Neural cell (in vitro differentiated cells): ENCODE measurements at regions not wholly inside any gene's neighbourhood (a gene's known extent, or its start where the extent isn't known, plus 50 kb on each side); places are given as distances from the start of the nearest gene placed in this dataset.
"Not testable (repeated sequence)": the region's sequence is repeated elsewhere in the genome, so short reads cannot be mapped to it uniquely, and the experiment has no call there.

Experiments used
- H2AFZ ChIP-seq: fragments of 200-600, 300-800 bp; sonication (generic), shearing (Covaris generic); 2 replicates; pipeline ENCODE4 v1.6.0; 2014; ENCODE audit warnings: low read depth, mild to moderate bottlenecking, antibody characterized with exemption, low read length, moderate library complexity
- H3F3A ChIP-seq: fragments of 200-600 bp; shearing (Covaris generic); 2 replicates; pipeline ENCODE4 v1.6.1; 2016; ENCODE audit warnings: mild to moderate bottlenecking, moderate library complexity, mixed read lengths, antibody characterized with exemption, low read length; ENCODE audit not compliant: insufficient read depth, poor library complexity, severe bottlenecking
- H3K27ac ChIP-seq: fragments of 200-600, 300-800 bp; sonication (generic), shearing (Covaris generic); 2 replicates; pipeline ENCODE4 v1.5.1; 2014; ENCODE audit warnings: mild to moderate bottlenecking, low read length, moderate library complexity
- H3K27me3 ChIP-seq: fragments of 300-800, 200-600 bp; sonication (generic), shearing (Covaris generic); 2 replicates; pipeline ENCODE4 v1.6.0; 2014; ENCODE audit warnings: mild to moderate bottlenecking, low read depth, low read length, moderate library complexity; ENCODE audit not compliant: insufficient read depth
- H3K36me3 ChIP-seq: fragments of 300-800, 200-600 bp; sonication (generic), shearing (Covaris generic); 2 replicates; pipeline ENCODE4 v1.5.1; 2014; ENCODE audit warnings: mild to moderate bottlenecking, antibody characterized with exemption, low read length, moderate library complexity; ENCODE audit not compliant: insufficient read depth
- H3K4me2 ChIP-seq: fragments of 300-800, 200-600 bp; sonication (generic), shearing (Covaris generic); 2 replicates; pipeline ENCODE4 v1.6.0; 2014; ENCODE audit warnings: mild to moderate bottlenecking, low read length
- H3K4me3 ChIP-seq: fragments of 300-800, 200-600 bp; sonication (generic), shearing (Covaris generic); 2 replicates; pipeline ENCODE4 v1.5.1; 2014; ENCODE audit warnings: mild to moderate bottlenecking, low read length, moderate library complexity
- H3K79me2 ChIP-seq: fragments of 200-600 bp; shearing (Covaris generic); replicated peaks from 2 replicates; pipeline ENCODE4 v1.6.0; 2014; ENCODE audit warnings: mild to moderate bottlenecking, low read length, moderate library complexity; ENCODE audit not compliant: insufficient read depth
- H3K9ac ChIP-seq: fragments of 300-800, 200-600 bp; sonication (generic), shearing (Covaris generic); 2 replicates; pipeline ENCODE4 v1.6.1; 2016; ENCODE audit warnings: mild to moderate bottlenecking, low read length, mixed read lengths
- H3K9me2 ChIP-seq: fragments of 200-600 bp; shearing (Covaris generic); 2 replicates; pipeline ENCODE4 v1.6.1; 2016; ENCODE audit warnings: mild to moderate bottlenecking, low read length, mixed read lengths; ENCODE audit not compliant: insufficient read depth
- H3K9me3 ChIP-seq: fragments of 200-600, 300-800 bp; sonication (generic), shearing (Covaris generic); 2 replicates; pipeline ENCODE4 v1.6.1; 2016; ENCODE audit warnings: mild to moderate bottlenecking, mixed run types, low read length, moderate library complexity, mixed read lengths
- H4K20me1 ChIP-seq: fragments of 200-600 bp; shearing (Covaris generic); 2 replicates; pipeline ENCODE4 v1.6.1; 2016; ENCODE audit warnings: mild to moderate bottlenecking, mixed run types; ENCODE audit not compliant: insufficient read depth
- EP300 ChIP-seq: fragments of 450-650 bp; conservative IDR thresholded peaks from 2 replicates; pipeline ENCODE4 v1.6.1; 2014; ENCODE audit warnings: antibody characterized with exemption, mild to moderate bottlenecking, moderate library complexity; ENCODE audit not compliant: poor library complexity, severe bottlenecking
- EZH2 ChIP-seq: fragments of 200-600, 300-800 bp; shearing (Covaris generic), sonication (generic); IDR thresholded peaks from 2 replicates; pipeline ENCODE4 v1.6.1; 2014; ENCODE audit warnings: antibody characterized with exemption, low read length, borderline replicate concordance, mild to moderate bottlenecking; ENCODE audit not compliant: insufficient read depth, poor library complexity, severe bottlenecking
- MXI1 ChIP-seq: fragments of 450-650 bp; conservative IDR thresholded peaks from 2 replicates; pipeline ENCODE4 v1.6.1; 2014; ENCODE audit warnings: antibody characterized with exemption, mild to moderate bottlenecking; ENCODE audit not compliant: poor library complexity, severe bottlenecking
- POLR2AphosphoS5 ChIP-seq: IDR thresholded peaks from 2 replicates; pipeline ENCODE4 v1.6.1; 2012
- RAD21 ChIP-seq: fragments of 450-650 bp; conservative IDR thresholded peaks from 2 replicates; pipeline ENCODE4 v1.6.1; 2014; ENCODE audit warnings: antibody characterized with exemption, mild to moderate bottlenecking, moderate library complexity
- SMC3 ChIP-seq: fragments of 450-650 bp; conservative IDR thresholded peaks from 2 replicates; pipeline ENCODE4 v1.6.1; 2014; ENCODE audit warnings: antibody characterized with exemption, mild to moderate bottlenecking, moderate library complexity; ENCODE audit not compliant: poor library complexity
- TAF1 ChIP-seq: IDR thresholded peaks from 2 replicates; pipeline ENCODE4 v1.6.1; 2012; ENCODE audit warnings: low read depth
- TF ChIP-seq, protein P1 (sequence below): fragments of 450-650 bp; IDR thresholded peaks from 2 replicates; pipeline ENCODE4 v1.5.1; 2014; ENCODE audit warnings: antibody characterized with exemption, mild to moderate bottlenecking, moderate library complexity; ENCODE audit not compliant: poor library complexity, severe bottlenecking
- TF ChIP-seq, protein P2 (sequence below): IDR thresholded peaks from 2 replicates; pipeline ENCODE4 v1.6.1; 2012; ENCODE audit warnings: borderline replicate concordance

DNA sequence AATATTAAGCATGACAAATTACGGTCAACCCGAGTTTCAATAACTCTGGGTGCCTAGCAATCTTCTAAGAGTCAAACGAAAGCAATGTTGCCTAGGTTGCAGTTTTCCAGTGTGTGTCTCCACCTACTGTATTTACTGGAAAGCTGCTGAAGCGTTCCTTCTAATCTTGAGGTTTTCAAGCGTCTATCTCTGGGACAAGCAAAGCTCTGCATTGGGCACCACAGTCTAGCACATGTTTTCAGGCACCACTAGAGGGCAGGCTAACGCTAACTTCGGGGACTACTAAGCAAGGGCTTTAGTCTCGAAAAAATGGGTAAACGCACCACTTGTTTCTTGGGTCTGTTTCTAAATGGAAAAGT lies 82.7 kb upstream of the KIF2A start:
- H3K27me3 ChIP-seq, H3K9me3 ChIP-seq, H4K20me1 ChIP-seq, H3K9me2 ChIP-seq, H3K27ac ChIP-seq, H2AFZ ChIP-seq, H3F3A ChIP-seq, H3K36me3 ChIP-seq, H3K9ac ChIP-seq, H3K4me2 ChIP-seq, H3K4me3 ChIP-seq, H3K79me2 ChIP-seq: not testable (repeated sequence)
- peak; percentile 69 for TF ChIP-seq RAD21
- TF ChIP-seq, protein P1, sequence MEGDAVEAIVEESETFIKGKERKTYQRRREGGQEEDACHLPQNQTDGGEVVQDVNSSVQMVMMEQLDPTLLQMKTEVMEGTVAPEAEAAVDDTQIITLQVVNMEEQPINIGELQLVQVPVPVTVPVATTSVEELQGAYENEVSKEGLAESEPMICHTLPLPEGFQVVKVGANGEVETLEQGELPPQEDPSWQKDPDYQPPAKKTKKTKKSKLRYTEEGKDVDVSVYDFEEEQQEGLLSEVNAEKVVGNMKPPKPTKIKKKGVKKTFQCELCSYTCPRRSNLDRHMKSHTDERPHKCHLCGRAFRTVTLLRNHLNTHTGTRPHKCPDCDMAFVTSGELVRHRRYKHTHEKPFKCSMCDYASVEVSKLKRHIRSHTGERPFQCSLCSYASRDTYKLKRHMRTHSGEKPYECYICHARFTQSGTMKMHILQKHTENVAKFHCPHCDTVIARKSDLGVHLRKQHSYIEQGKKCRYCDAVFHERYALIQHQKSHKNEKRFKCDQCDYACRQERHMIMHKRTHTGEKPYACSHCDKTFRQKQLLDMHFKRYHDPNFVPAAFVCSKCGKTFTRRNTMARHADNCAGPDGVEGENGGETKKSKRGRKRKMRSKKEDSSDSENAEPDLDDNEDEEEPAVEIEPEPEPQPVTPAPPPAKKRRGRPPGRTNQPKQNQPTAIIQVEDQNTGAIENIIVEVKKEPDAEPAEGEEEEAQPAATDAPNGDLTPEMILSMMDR, result peak; percentile 80
- TF ChIP-seq SMC3, result peak; percentile 75

DNA sequence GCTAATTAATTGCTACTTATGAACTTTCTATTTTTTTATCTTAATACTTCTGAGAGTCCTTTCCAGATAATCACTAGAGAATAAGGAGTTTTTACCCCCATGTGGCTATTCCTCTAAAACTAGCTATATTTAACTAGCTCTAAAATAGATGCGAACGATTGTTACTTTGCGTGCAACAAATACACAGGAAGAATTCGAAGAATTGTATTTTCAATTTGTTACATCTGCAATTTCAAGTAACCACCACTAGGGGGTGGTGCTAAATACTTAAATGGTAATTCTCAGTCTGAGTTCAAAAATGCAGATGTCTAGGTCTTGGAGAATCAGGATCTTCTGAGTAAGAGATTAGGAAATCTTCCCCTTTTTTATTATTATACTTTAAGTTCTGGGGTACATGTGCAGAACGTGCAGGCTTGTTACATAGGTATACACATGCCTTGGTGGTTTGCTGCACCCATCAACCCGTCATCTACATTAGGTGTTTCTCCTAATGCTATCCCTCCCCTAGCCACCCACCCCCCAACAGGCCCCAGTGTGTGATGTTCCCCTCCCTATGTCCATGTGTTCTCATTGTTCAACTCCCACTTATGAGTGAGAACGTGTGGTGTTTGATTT lies 80.9 kb upstream of the KIF2A start:
- H3K36me3 ChIP-seq, H2AFZ ChIP-seq, H3K27me3 ChIP-seq, H3K9ac ChIP-seq, H3K27ac ChIP-seq, H3F3A ChIP-seq, H4K20me1 ChIP-seq, H3K79me2 ChIP-seq, H3K9me3 ChIP-seq, H3K4me3 ChIP-seq, H3K4me2 ChIP-seq, H3K9me2 ChIP-seq: not testable (repeated sequence)

DNA sequence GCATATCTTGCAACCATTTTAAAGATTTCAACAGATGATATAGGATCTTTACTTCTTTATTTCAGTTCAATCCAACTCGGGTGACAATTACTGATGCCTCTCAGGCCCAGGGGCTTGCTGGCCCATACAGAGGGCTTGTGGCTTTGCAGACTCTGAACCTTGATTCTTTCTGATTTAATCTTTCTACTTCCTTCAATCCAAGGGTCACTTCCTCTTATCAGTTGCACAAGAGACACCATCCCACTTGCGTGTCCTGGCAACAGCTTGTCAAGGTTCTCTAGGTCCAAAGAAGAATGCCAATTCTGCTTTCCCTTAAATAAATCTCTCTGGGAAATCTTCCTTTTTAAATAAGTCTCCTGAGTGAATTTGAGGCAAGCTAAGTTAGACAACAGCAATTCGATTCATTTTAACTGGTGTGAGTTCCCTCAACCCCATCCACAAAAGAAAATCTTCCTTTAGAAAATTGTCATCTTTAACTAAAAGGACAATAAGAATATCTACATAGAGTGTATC lies 75.1 kb upstream of the KIF2A start:
- H3K9ac ChIP-seq, H4K20me1 ChIP-seq, H3K27me3 ChIP-seq, H3K9me2 ChIP-seq, H3K4me3 ChIP-seq, H3K4me2 ChIP-seq, H3K27ac ChIP-seq, H3K36me3 ChIP-seq, H2AFZ ChIP-seq, H3K9me3 ChIP-seq, H3K79me2 ChIP-seq, H3F3A ChIP-seq: not testable (repeated sequence)

DNA sequence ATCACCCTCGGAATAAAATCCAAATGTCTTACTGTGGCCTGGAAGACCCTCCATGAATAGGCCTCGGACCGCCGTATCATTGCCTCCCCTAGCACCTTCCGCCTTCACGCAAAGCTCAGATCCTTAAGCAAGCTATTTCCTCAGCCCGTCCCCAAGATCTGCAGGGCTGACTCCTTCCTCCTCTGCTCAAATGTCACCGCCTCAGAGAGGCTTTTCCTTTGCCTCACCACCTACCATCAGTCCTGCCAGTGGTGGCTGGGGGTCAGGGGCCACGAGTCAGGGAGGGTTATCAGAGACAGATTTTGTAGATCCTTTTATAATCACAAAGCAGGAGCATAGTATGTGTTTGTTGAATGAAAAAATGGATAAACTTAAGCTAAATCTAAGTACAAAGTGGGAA lies 74.4 kb upstream of the KIF2A start:
- Histone ChIP-seq H3K27me3 (no peaks in the 10 kb centered on the region), H3K4me3 (no peak overlapping the region), H3F3A (no peaks in the 10 kb centered on the region), H3K4me2 (no peak overlapping the region), H3K9ac (no peak overlapping the region), H3K27ac (no peak overlapping the region), H2AFZ (no peak overlapping the region), H3K9me3 (no peaks in the 10 kb centered on the region), H3K36me3 (no peaks in the 10 kb centered on the region), H3K79me2 (no peaks in the 10 kb centered on the region), H3K9me2 (no peaks in the 10 kb centered on the region), H4K20me1 (no peaks in the 10 kb centered on the region)
- TF ChIP-seq EZH2 (no peak), TAF1 (no peak), POLR2AphosphoS5 (no peak), MXI1 (no peak), SMC3 (no peak), RAD21 (no peak), EP300 (no peak)
- TF ChIP-seq, protein P2, sequence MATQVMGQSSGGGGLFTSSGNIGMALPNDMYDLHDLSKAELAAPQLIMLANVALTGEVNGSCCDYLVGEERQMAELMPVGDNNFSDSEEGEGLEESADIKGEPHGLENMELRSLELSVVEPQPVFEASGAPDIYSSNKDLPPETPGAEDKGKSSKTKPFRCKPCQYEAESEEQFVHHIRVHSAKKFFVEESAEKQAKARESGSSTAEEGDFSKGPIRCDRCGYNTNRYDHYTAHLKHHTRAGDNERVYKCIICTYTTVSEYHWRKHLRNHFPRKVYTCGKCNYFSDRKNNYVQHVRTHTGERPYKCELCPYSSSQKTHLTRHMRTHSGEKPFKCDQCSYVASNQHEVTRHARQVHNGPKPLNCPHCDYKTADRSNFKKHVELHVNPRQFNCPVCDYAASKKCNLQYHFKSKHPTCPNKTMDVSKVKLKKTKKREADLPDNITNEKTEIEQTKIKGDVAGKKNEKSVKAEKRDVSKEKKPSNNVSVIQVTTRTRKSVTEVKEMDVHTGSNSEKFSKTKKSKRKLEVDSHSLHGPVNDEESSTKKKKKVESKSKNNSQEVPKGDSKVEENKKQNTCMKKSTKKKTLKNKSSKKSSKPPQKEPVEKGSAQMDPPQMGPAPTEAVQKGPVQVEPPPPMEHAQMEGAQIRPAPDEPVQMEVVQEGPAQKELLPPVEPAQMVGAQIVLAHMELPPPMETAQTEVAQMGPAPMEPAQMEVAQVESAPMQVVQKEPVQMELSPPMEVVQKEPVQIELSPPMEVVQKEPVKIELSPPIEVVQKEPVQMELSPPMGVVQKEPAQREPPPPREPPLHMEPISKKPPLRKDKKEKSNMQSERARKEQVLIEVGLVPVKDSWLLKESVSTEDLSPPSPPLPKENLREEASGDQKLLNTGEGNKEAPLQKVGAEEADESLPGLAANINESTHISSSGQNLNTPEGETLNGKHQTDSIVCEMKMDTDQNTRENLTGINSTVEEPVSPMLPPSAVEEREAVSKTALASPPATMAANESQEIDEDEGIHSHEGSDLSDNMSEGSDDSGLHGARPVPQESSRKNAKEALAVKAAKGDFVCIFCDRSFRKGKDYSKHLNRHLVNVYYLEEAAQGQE, result no peak
- TF ChIP-seq, protein P1, result no peak
